OCI-LY7 (cell line): ENCODE measurements at regions not wholly inside any gene's neighbourhood (a gene's known extent, or its start where the extent isn't known, plus 50 kb on each side); places are given as distances from the start of the nearest gene placed in this dataset.

Source experiments
- BruUV-seq: library from RNA; stranded (reverse); fragments of 400-500 nt; replicated peaks from 2 replicates; lab custom pipeline; 2021; lab: Mats Ljungman, UMichigan
- CTCF ChIA-PET: fragments of 300-600 bp; sonication (Branson Sonifier 250); formaldehyde crosslinking; loops from one replicate; lab custom pipeline; 2022; ENCODE audit warnings: antibody characterized with exemption; ENCODE audit not compliant: unreplicated experiment; lab: Charles Lee
- POLR2A ChIA-PET: fragments of 300-600 bp; sonication (Branson Sonifier 250); formaldehyde crosslinking; loops from one replicate; lab custom pipeline; 2022; ENCODE audit warnings: antibody characterized with exemption; lab: Charles Lee
- DNase-seq: peaks from one replicate; pipeline ENCODE4 v3.0.0-alpha.2; 2015; ENCODE audit warnings: low spot score
- H2AFZ ChIP-seq: fragments of 200-600 bp; sonication (generic), shearing (Covaris generic); 2 replicates; pipeline ENCODE4 v1.6.1; 2014; ENCODE audit warnings: mild to moderate bottlenecking, antibody characterized with exemption, low read length, moderate library complexity
- H3K27ac ChIP-seq: fragments of 200-600 bp; sonication (generic); 2 replicates; pipeline ENCODE4 v1.5.1; 2014; ENCODE audit warnings: mixed run types, low read depth, mild to moderate bottlenecking, moderate library complexity, low read length, inconsistent platforms; ENCODE audit not compliant: poor library complexity, severe bottlenecking
- H3K36me3 ChIP-seq: fragments of 200-600 bp; sonication (generic); 2 replicates; pipeline ENCODE4 v1.6.1; 2014; ENCODE audit warnings: mild to moderate bottlenecking, antibody characterized with exemption, low read length, moderate library complexity, mixed read lengths; ENCODE audit not compliant: insufficient read depth
- H3K4me1 ChIP-seq: fragments of 200-600 bp; sonication (generic); 2 replicates; pipeline ENCODE4 v1.5.1; 2014; ENCODE audit warnings: mild to moderate bottlenecking, low read length; ENCODE audit not compliant: insufficient read depth, poor library complexity, severe bottlenecking
- H3K4me2 ChIP-seq: fragments of 200-600 bp; sonication (generic); 2 replicates; pipeline ENCODE4 v1.6.1; 2014; ENCODE audit warnings: mild to moderate bottlenecking, low read length
- H3K4me3 ChIP-seq: fragments of 200-600 bp; sonication (generic); 2 replicates; pipeline ENCODE4 v1.5.1; 2014; ENCODE audit warnings: mild to moderate bottlenecking, low read depth, low read length; ENCODE audit not compliant: poor library complexity, severe bottlenecking
- H3K79me2 ChIP-seq: fragments of 200-600 bp; sonication (generic); 2 replicates; pipeline ENCODE4 v1.6.1; 2016; ENCODE audit warnings: low read depth, mild to moderate bottlenecking, low read length, moderate library complexity, mixed read lengths; ENCODE audit not compliant: insufficient read depth
- H3K9me2 ChIP-seq: fragments of 200-600 bp; sonication (generic); 2 replicates; pipeline ENCODE4 v1.6.1; 2016; ENCODE audit warnings: mild to moderate bottlenecking, low read length, mixed read lengths; ENCODE audit not compliant: insufficient read depth
- H3K9me3 ChIP-seq: fragments of 200-600 bp; sonication (generic); 2 replicates; pipeline ENCODE4 v1.6.1; 2014; ENCODE audit warnings: mild to moderate bottlenecking, mixed run types, low read length, mixed read lengths
- H4K20me1 ChIP-seq: fragments of 200-600 bp; sonication (generic); 2 replicates; pipeline ENCODE4 v1.6.1; 2014; ENCODE audit warnings: mild to moderate bottlenecking, antibody characterized with exemption, low read length, moderate library complexity, mixed read lengths; ENCODE audit not compliant: insufficient read depth
- CTCF ChIP-seq: fragments of 200-600 bp; sonication (generic); conservative IDR thresholded peaks from 2 replicates; pipeline ENCODE4 v1.5.1; 2014; ENCODE audit warnings: mild to moderate bottlenecking, antibody characterized with exemption, low read length, moderate library complexity, mixed read lengths
- EZH2phosphoT487 ChIP-seq: fragments of 200-600 bp; sonication (generic); IDR thresholded peaks from 2 replicates; pipeline ENCODE4 v1.6.1; 2018; ENCODE audit warnings: low read depth, borderline replicate concordance, mild to moderate bottlenecking, mixed run types, antibody characterized with exemption, low read length, moderate library complexity, mixed read lengths
- intact Hi-C: fragments of 100-400 bp; cut with micrococcal nuclease; formaldehyde crosslinking; loops from one replicate; pipeline ENCODE4 v1.10.0; 2022; ENCODE audit not compliant: unreplicated experiment

GRCh38 chr2:150909613-150910012 lies 352.1 kb downstream of the RBM43 start:
- H3K9me3 ChIP-seq = no peaks in the 10 kb centered on the region
- DNase-seq = no peak
- H3K79me2 ChIP-seq = no peaks in the 10 kb centered on the region
- H3K9me2 ChIP-seq = no peaks in the 10 kb centered on the region
- TF ChIP-seq CTCF (no peak; the same call in 1 of the 2 replicates), EZH2phosphoT487 (no peak)
- no peak overlapping the region for H3K4me3 ChIP-seq
- H3K27ac ChIP-seq = no peak overlapping the region
- intact Hi-C loops = no loop called here
- H2AFZ ChIP-seq = no peak overlapping the region
- H3K4me2 ChIP-seq = no peak overlapping the region
- ChIA-PET CTCF (no interaction called here), POLR2A (interaction anchor here (0.6 kb wide), 1 partner anchor 1669 kb away, joined by 3 read pairs; no protein-coding TSS in a partner anchor)
- BruUV-seq = no TSS peak
- H4K20me1 ChIP-seq = no peaks in the 10 kb centered on the region
- no peaks in the 10 kb centered on the region for H3K36me3 ChIP-seq
- H3K4me1 ChIP-seq = no peaks in the 10 kb centered on the region

GRCh38 chr2:150909090-150909489 lies 352.6 kb downstream of the RBM43 start:
- Histone ChIP-seq H3K9me2 (no peaks in the 10 kb centered on the region), H3K4me3 (no peak overlapping the region), H4K20me1 (no peaks in the 10 kb centered on the region), H3K9me3 (no peaks in the 10 kb centered on the region), H3K4me1 (no peaks in the 10 kb centered on the region), H3K4me2 (no peak overlapping the region), H3K27ac (no peak overlapping the region), H3K36me3 (no peaks in the 10 kb centered on the region), H3K79me2 (no peaks in the 10 kb centered on the region), H2AFZ (no peak overlapping the region)
- ChIA-PET POLR2A (no interaction called here), CTCF (no interaction called here)
- DNase-seq = no peak
- BruUV-seq = no TSS peak
- intact Hi-C loops = no loop called here
- no peak for TF ChIP-seq EZH2phosphoT487
- TF ChIP-seq CTCF = no peak

DNA sequence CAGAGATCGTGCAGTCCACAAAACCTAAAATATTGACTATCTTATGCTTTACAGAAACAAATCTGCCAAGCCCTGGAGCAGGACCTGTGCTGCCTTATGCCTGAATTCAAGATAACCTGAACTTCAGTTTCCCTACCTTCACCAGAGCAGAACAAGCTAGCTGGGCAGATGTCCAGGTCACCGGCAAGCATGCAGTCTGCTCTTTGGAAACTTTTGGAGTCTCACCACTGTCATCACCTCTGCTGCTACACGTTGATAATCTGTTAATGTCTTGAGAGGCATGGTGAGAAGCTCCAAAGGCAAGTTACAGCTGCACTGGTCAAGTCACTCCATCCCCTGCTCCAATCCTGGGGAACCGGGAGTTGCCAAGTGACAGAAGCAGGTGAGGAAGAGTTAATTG lies 354.2 kb downstream of the RBM43 start:
- Histone ChIP-seq H3K27ac (no peak overlapping the region), H3K4me1 (no peaks in the 10 kb centered on the region), H3K79me2 (no peaks in the 10 kb centered on the region), H3K36me3 (no peaks in the 10 kb centered on the region), H3K9me2 (no peaks in the 10 kb centered on the region), H3K9me3 (no peaks in the 10 kb centered on the region), H4K20me1 (no peaks in the 10 kb centered on the region), H3K4me3 (no peak overlapping the region), H3K4me2 (no peak overlapping the region), H2AFZ (no peak overlapping the region)
- POLR2A ChIA-PET = no interaction called here
- CTCF ChIA-PET = no interaction called here
- no TSS peak for BruUV-seq
- no peak for DNase-seq
- TF ChIP-seq EZH2phosphoT487 (no peak), CTCF (no peak)
- intact Hi-C loops = no loop called here
